Vagina (tissue), 2 donors: ENCODE measurements at regions not wholly inside any gene's neighbourhood (a gene's known extent, or its start where the extent isn't known, plus 50 kb on each side); places are given as distances from the start of the nearest gene placed in this dataset.

Experiments
- POLR2AphosphoS5 ChIP-seq, 2 donors: sonication (generic); formaldehyde crosslinking; IDR thresholded peaks; one replicate each; pipeline ENCODE4 v1.9.0; 2017; ENCODE audit warnings: antibody characterized with exemption in 2 of 2, mild to moderate bottlenecking in 2 of 2, low read depth in 1 of 2; ENCODE audit not compliant: insufficient read depth in 1 of 2
- TF ChIP-seq, protein P1 (sequence below), 3 experiments: fragments of 450-650 bp in 2 of 3; fragments of 200-600 bp in 1 of 3; sonication (generic) in 1 of 3; IDR thresholded peaks; one replicate each; pipeline ENCODE4 v1.5.1; 2017 to 2019; ENCODE audit warnings: antibody characterized with exemption in 3 of 3, mild to moderate bottlenecking in 2 of 3, moderate library complexity in 2 of 3

DNA sequence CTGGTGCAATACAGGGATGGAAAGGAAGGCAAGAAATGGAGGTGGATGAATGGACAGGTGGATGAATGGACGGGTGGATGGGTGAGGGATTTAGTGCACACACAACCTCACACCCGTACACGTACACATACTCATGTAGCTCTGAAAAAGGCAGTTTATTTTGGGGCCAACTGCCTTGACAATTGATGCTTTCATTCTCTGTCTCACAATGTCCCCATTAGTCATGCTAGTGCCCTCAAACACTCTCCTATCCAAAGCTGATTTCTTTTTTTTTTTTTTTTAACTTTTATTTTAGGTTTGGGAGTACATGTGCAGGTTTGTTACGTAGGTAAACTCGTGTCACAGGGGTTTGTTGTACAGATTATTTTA, 495.0 kb downstream of the DMAC1 start:
- TF ChIP-seq POLR2AphosphoS5 (IDR thresholded peaks at IDR 0.05; ENCODE audit: insufficient read depth in 1 of 2, low read depth in 1 of 2): no peak
- TF ChIP-seq, protein P1, sequence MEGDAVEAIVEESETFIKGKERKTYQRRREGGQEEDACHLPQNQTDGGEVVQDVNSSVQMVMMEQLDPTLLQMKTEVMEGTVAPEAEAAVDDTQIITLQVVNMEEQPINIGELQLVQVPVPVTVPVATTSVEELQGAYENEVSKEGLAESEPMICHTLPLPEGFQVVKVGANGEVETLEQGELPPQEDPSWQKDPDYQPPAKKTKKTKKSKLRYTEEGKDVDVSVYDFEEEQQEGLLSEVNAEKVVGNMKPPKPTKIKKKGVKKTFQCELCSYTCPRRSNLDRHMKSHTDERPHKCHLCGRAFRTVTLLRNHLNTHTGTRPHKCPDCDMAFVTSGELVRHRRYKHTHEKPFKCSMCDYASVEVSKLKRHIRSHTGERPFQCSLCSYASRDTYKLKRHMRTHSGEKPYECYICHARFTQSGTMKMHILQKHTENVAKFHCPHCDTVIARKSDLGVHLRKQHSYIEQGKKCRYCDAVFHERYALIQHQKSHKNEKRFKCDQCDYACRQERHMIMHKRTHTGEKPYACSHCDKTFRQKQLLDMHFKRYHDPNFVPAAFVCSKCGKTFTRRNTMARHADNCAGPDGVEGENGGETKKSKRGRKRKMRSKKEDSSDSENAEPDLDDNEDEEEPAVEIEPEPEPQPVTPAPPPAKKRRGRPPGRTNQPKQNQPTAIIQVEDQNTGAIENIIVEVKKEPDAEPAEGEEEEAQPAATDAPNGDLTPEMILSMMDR (IDR thresholded peaks at IDR 0.05): no peak
